Stimulated activated CD4-positive, alpha-beta T cell treated with anti-CD3 and anti-CD28 coated beads, Interleukin-2, amount 100 ng/mL, for 24 hours (primary cell): ENCODE measurements at regions not wholly inside any gene's neighbourhood (a gene's known extent, or its start where the extent isn't known, plus 50 kb on each side); places are given as distances from the start of the nearest gene placed in this dataset.

Source experiments
- DNase-seq, 2 donors: peaks; one replicate each; pipeline ENCODE4 v3.0.0-alpha.2; 2020

GRCh38 chr3:113096188-113096892 is 105.6 kb downstream of the GTPBP8 start:
- DNase-seq, result no peak

DNA sequence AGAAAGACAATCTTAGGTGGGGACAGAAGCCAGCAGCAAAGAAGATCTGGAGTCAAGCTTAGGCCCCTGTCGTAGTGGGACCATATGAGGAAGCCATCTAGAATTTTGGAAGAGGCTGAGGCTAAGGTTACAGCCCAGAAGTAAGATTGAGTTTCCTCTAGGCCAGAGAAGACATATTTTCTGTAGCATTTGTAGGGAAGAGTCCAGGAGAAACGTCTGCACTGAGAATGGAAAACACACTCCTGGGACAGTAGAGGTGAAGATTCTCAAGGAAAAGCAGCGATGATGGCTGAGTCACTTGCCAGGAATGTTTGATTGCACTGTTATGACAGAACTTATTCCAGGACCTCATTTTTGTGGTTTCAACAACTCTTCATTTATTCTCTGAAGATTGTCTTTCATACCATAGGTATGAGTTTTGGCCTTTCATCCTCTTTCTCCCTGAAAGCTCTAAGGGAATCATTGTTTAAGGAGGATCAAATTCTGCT is 107.2 kb downstream of the GTPBP8 start:
- no peak for DNase-seq

GRCh38 chr3:113100063-113100462 is 109.3 kb downstream of the GTPBP8 start:
- DNase-seq, result no peak

GRCh38 chr3:113103588-113103987 is 107.8 kb upstream of the BOC start:
- no peak for DNase-seq

DNA sequence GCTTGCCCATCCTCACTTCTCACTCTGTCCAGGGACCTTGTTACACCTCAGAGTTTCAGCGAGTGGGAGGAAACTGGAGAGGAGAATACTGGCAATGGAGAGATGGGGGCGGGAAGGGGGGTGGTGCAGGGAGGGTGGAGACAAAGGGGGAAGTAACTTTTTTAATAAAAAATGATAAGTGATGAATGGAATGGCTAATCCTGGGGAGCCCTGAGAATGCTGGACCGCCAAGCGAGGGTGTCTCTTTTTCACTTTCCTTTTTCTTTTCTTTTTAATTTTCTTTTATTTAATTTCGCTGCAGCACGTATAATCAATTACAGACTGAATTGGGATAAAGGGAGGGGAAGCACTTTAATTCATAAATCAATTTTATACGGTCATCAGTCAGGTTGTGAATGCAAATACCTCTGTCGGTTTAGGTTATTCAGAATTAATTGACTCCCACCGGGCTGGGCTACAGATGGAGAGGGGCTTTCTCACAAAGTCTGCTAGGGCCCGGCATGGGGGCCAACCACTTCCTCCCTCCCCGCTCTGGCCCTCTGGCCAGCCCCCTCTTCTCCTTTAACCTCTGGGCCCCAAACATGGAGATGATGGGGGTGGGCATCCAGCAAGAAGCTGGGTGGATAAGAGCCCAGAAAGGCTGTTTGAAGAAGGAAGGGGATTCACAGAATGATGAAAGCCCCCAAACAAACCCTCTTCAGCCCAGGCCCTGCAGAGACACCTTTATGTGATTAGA is 106.8 kb upstream of the BOC start:
- DNase-seq, result no peak

- DNase-seq, result no peak
These were observed 106.3 kb upstream of the BOC start for GRCh38 chr3:113105093-113105449.

GRCh38 chr3:113105966-113106660 is 105.2 kb upstream of the BOC start:
- DNase-seq, result no peak

DNA sequence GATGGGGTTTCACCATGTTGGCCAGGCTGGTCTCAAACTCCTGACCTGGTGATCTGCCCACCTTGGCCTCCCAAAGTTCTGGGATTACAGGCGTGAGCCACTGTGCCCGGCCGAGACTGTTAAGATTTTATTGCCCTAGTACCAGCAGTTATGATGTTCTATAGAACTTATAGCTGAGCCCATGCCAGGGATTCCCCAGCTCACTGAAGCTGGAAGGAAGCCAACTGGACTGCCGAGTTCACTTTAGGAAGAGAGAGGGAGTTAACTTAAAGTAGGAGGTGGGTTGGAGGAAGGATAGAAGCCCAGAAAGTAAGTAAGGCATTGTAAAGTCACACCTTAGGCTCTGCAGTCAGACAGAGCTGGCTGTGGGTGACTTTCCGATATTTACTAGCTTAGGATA is 101.1 kb upstream of the BOC start:
- DNase-seq, result no peak

DNA sequence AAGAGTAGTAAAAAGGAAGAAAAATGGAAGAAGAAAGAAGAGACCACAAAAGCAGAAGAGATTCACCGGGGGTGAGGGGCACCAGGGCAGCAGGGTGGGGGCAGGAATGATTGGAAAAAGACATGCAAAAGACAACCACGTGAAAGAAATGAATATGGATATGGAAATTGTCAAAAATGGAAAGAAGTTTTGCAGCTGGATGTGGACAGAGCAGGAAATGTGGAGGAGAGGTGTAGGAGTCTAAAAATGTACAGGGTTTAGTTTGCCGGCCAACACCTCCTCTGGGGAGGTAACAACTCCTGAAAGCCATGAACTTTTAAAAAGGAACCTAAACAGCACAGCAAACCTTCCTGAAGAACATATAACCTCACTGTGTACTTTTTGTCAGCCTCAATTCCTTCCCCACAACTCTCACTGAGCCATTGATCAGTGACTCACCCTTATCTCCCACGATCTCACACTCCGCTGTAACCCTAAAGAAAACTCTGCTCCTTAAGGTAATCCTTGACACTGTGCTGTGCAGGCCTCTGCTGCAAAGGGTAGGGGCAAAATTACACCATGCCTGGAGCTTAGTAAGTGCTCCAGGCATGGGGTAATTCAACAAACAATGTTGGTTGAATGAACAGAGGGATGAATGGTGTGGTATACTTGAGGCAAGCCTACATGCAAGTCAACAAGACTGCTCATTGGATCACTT is 100.2 kb upstream of the BOC start:
- DNase-seq, result peak in 1 of 2 donors; percentile 10

GRCh38 chr3:113113361-113113760 is 98.0 kb upstream of the BOC start:
- DNase-seq, result no peak

- no peak for DNase-seq
These were observed 93.7 kb upstream of the BOC start for GRCh38 chr3:113117511-113118234.

- no peak for DNase-seq
These were observed 93.0 kb upstream of the BOC start for GRCh38 chr3:113118336-113118735.

DNA sequence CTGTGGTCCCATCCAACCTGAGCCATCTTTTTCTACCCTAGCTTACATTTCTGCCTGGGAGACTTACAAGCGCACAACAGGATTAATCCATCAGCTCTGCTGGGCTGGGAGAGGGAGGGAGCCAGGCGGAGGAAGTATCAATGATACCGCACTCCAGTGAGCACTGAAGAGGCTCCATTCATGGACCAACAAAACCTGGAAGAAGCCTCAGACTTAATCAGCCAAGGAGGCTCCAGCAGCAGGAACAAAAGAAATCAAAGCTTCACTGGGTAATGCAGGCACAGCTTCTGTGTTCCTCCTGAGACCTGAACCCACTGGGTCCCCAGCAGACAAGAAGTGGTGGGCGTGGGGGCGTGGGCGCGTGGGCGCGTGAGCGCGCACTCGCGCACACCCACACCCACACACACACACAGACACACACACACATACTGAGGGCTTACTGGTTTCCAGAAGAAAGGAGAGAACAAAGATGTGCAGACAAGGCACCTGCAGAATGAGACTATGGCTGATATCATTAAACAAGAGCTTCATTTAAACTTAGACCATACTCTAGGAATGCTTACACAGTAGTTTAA is 87.0 kb upstream of the BOC start:
- no peak for DNase-seq

DNA sequence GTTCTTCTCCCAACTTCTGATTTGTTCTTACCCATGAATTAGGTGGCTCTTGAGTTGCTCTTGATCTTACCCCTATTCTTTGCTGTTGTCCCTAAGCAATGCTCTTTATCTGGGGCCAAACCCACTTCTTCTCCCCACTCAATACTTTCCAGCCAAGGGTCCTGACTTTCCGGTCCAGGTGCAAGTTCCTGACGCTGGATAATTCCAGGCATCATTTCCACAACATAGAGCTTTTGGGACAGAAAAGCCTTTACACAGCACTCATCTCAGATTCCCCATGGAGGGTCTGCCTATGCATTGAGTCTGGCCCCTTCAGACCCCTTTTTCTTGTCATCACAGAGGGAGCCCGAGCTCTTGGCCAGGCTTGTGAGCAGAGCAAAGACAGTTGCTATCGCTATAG is 85.4 kb upstream of the BOC start:
- no peak for DNase-seq

DNA sequence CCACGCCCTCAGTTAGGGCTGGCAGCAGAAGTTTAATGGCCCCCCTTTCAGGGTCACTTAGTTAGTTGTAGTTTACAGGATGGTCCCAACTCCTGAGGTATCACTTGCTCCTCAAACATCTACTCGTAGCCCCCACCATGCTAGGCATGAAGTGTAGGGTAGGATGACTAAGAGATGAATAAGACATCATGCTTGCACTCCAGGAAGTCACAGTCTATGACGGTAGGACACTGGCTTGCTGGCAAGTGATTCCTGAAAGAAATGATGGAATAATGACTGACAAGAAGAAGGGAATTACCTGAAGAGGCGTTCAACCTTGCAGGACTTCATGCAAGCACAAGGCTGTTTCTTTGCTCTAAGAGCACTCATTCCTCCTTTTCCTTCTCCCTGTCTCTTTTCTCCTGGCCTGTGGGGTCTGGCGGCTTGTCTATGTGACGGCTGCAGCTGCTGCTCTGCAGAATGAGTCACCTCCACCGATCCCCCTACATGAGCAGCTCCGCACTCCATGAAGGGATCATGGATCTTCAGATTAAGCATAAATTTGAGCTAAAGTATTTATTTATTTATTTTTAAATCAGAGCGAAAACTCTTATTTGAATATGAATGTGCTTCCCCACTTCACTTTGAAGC is 82.9 kb upstream of the BOC start:
- no peak for DNase-seq

GRCh38 chr3:113129168-113129567 is 82.2 kb upstream of the BOC start:
- no peak for DNase-seq

- DNase-seq, result no peak
These were observed 78.8 kb upstream of the BOC start for GRCh38 chr3:113132571-113132996.

GRCh38 chr3:113133140-113133539 is 78.2 kb upstream of the BOC start:
- no peak for DNase-seq

DNA sequence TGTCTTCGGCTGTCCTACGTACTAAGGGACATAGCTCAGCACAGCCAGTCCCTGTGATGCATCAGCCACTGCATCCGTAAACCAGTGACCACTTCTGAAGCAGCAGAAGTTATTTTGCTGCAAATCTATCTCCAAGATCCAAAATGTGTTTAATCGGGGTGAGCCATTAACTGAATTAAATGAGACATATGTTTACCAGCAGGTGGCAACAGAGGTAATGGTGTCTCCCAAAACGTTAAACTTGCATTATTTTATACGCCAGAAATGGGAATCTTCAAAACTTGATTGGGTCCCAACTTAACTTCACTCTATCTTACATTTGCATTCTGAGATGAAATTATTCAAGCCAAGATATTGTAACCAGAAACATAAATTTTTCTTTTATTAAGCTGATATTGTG is 75.3 kb upstream of the BOC start:
- no peak for DNase-seq

GRCh38 chr3:113136544-113136943 is 74.8 kb upstream of the BOC start:
- DNase-seq, result no peak

DNA sequence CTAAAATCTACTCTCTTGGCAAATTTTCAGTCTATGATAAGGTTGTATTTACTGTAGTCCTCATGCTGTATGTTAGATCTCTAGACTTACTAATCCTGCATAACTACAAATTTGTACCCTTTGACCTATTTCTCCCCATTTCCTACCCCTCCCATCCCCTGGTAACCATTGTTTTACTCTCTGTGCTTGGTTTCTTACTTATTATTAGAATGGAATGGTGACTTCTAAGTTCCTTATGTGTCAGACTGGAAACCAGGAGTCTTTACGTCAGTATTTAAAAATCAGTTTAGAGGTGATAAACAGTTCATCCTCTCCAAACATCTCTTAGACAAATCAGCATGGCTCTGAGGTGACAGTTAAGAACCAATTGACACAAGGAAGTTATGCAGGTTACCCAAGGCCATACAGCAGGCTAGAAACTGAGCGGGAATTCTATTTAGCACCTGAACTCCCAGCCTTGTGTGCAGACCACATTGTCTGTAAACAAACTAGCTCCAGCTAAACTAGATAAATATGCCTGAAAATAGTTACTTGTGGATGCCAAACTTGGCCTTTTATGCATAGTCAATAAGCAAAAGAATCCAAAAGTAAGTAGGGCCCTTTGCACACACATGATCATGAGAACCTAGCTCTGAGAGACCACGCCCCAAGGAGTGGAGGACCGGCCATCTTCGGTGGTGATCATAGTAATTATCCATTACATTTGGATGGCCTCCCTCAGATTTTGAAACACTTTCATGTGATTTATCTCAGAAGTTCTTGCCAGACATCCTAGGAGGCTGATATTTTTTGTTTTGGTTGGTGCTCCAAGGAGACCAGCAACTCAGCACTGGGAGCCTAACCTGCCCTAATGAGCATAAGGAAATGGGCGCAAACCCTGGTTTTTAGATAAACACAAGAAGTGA is 72.3 kb upstream of the BOC start:
- no peak for DNase-seq
